Activated CD4-positive, alpha-beta T cell treated with anti-CD3 and anti-CD28 coated beads, Interleukin-2, amount 50 U/mL, for 1 hour (primary cell): ENCODE measurements at regions not wholly inside any gene's neighbourhood (a gene's known extent, or its start where the extent isn't known, plus 50 kb on each side); places are given as distances from the start of the nearest gene placed in this dataset.

Experiments used
- DNase-seq: peaks from one replicate; pipeline ENCODE4 v3.0.0-alpha.2; 2020

GRCh38 chr14:71585361-71585760, 346.9 kb upstream of the RGS6 start:
- DNase-seq, result no peak

GRCh38 chr14:71586131-71586897, 345.9 kb upstream of the RGS6 start:
- DNase-seq, result no peak

- no peak for DNase-seq
Measured at GRCh38 chr14:71588028-71588427, 344.2 kb upstream of the RGS6 start.

GRCh38 chr14:71588576-71589215, 343.5 kb upstream of the RGS6 start:
- DNase-seq, result no peak

- DNase-seq, result no peak
Measured at GRCh38 chr14:71589609-71590008, 342.6 kb upstream of the RGS6 start.

GRCh38 chr14:71590131-71590530, 342.1 kb upstream of the RGS6 start:
- no peak for DNase-seq

- DNase-seq, result no peak
Measured at GRCh38 chr14:71591231-71591630, 341.0 kb upstream of the RGS6 start.

GRCh38 chr14:71591929-71592328, 340.3 kb upstream of the RGS6 start:
- DNase-seq, result no peak

- no peak for DNase-seq
Measured at GRCh38 chr14:71592361-71592760, 339.9 kb upstream of the RGS6 start.

GRCh38 chr14:71593966-71594365, 338.3 kb upstream of the RGS6 start:
- DNase-seq, result no peak

GRCh38 chr14:71594821-71595220, 337.4 kb upstream of the RGS6 start:
- no peak for DNase-seq

GRCh38 chr14:71595441-71595840, 336.8 kb upstream of the RGS6 start:
- no peak for DNase-seq

GRCh38 chr14:71597287-71597920, 334.8 kb upstream of the RGS6 start:
- DNase-seq, result no peak

GRCh38 chr14:71597955-71598660, 334.1 kb upstream of the RGS6 start:
- DNase-seq, result no peak

- no peak for DNase-seq
Measured at GRCh38 chr14:71600309-71600708, 331.9 kb upstream of the RGS6 start.

- DNase-seq, result no peak
Measured at GRCh38 chr14:71602524-71602923, 329.7 kb upstream of the RGS6 start.

- no peak for DNase-seq
Measured at GRCh38 chr14:71604231-71604630, 328.0 kb upstream of the RGS6 start.

- DNase-seq, result peak; percentile 12
Measured at GRCh38 chr14:71606064-71606463, 326.2 kb upstream of the RGS6 start.

GRCh38 chr14:71606575-71606974, 325.7 kb upstream of the RGS6 start:
- no peak for DNase-seq

GRCh38 chr14:71607056-71607455, 325.2 kb upstream of the RGS6 start:
- no peak for DNase-seq

GRCh38 chr14:71610149-71610548, 322.1 kb upstream of the RGS6 start:
- DNase-seq, result no peak

GRCh38 chr14:71610797-71611196, 321.4 kb upstream of the RGS6 start:
- no peak for DNase-seq

- DNase-seq, result no peak
Measured at GRCh38 chr14:71613168-71613567, 319.1 kb upstream of the RGS6 start.

GRCh38 chr14:71616013-71616412, 316.2 kb upstream of the RGS6 start:
- DNase-seq, result no peak
